Stimulated activated CD4-positive, alpha-beta T cell treated with anti-CD3 and anti-CD28 coated beads, TNF-alpha, amount 100 ng/mL, for 24 hours (primary cell): ENCODE measurements at regions not wholly inside any gene's neighbourhood (a gene's known extent, or its start where the extent isn't known, plus 50 kb on each side); places are given as distances from the start of the nearest gene placed in this dataset.

Experiments
- DNase-seq, 3 experiments: peaks; one replicate each; pipeline ENCODE4 v3.0.0-alpha.2; 2020; ENCODE audit warnings: low read depth in 3 of 3

- DNase-seq, result no peak
These were observed 502.7 kb downstream of the SOX2 start for GRCh38 chr3:182214416-182214815.

DNA sequence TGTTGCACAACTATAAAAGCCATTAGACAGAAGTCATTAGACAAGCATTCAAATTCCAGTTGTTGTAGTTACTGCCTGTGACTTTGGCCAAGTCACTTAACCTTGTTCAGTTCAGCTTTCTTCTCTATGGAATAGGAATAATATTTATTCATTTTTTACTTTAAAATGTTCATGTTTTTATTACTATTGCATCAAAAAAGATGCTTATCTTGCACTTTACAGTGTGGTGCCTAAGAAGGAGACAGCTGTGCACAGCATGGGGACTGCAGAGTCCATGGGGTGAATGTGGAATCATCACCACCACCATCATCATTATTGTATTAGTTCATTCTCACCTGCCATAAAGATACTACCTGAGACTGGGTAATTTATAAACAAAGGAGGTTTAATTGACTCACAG, 504.2 kb downstream of the SOX2 start:
- DNase-seq, result no peak

DNA sequence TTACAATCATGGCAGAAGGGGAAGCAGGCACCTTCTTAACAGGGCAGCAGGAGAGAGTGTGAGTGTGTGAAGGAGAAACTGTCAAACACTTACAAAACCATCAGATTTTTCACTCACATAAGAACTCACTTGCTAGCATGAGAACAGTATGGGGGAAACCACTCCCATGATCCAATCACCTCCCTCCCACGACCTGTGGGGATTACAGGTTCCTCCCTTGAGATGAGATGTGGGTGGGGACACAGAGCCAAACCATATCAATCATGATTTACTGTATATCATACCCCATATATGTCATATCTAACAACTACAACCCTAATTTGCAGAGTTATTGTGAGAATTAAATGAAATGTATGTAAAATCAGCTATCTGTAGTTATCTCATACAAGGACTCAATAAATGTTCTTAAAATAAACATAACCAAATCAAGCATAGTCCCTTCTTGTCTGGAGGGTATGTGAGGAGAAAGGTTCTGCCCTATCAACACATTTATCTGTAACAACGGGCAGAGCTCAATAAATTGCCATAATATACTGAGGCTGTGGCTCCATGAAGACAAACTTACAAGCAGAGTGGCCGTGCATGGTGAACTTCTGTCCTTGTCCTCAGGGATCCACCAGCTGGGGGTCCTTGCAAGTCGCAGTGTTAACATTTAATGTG, 504.7 kb downstream of the SOX2 start:
- no peak for DNase-seq

DNA sequence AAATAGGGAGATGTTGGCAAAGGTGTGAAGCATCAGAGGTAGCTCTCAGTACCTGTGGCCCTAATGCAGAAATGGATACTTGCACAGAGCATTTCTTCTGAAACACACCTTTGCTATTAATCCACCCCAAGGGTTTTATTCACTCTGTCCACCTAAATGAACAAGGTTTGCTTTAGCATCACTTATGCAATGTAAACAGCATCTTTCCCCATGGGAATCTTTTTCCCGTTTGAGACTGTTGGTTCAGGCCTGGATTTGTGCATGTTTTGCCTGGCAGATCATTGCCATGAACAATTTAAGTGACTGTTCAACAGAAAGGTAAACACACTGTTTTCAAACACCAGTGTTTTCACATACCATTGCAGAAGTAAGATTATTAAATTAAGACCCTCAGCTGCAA, 508.3 kb downstream of the SOX2 start:
- DNase-seq, result no peak

GRCh38 chr3:182220471-182220870, 508.7 kb downstream of the SOX2 start:
- no peak for DNase-seq

- DNase-seq, result no peak
These were observed 515.3 kb downstream of the SOX2 start for GRCh38 chr3:182226995-182227394.

DNA sequence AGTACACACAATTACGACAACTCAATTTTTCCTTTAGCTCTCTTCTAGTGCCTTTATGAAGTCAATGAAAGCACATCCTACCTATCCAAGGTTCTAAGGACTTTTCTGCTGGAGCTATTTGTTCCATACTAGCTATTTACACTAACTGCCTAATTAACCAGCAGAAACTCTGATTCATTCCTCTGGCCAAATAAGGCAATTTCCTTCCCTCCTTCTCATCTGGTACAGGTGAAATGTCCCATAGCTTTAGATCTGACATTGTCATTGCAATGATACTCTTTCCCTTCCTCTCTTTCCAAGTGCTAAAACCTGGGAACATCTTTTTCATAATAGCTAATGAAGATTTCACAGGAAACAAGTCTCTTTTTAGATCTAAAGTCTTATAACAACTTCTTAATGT, 521.7 kb downstream of the SOX2 start:
- no peak for DNase-seq

DNA sequence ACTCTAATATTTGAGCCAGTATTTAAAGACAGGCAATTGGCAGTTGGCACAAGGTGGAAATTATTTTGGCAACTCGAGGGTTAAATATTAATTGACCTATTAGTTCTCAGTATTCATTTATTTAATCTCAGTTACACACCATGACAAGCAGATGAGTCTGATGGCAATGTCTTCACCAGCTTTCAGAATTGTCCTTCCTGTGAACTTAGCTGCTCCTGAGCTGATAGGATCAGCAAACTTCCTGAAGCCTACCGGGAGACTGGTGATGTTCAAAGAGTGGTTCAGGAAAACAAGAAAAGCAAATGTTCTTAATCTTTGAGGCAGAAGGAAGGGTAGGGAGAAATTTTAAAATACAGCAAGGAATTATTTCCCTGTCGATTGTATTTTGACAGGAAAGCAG, 522.2 kb downstream of the SOX2 start:
- no peak for DNase-seq

- DNase-seq, result no peak
These were observed 523.2 kb downstream of the SOX2 start for GRCh38 chr3:182234881-182235280.

- DNase-seq, result no peak
These were observed 523.8 kb downstream of the SOX2 start for GRCh38 chr3:182235504-182235903.

DNA sequence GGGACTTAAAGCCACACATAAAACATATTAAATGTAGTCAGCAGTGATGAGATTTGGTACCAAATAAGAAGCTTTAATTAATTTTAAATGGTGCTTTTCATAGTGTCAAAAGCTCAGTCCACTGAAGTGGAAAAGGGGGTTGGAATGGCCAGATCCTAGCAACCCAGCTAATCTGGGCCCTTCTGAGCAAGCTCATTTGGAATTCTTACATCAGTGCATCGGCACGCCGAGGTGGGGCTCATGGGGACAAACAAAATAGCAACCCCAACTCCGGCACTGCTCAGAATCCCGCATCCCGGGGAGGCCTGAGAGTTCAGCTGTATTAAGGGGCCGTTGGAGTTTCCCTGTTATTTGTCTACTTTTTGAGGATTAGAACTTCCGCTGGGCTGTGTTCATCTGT, 526.4 kb downstream of the SOX2 start:
- DNase-seq, result no peak

DNA sequence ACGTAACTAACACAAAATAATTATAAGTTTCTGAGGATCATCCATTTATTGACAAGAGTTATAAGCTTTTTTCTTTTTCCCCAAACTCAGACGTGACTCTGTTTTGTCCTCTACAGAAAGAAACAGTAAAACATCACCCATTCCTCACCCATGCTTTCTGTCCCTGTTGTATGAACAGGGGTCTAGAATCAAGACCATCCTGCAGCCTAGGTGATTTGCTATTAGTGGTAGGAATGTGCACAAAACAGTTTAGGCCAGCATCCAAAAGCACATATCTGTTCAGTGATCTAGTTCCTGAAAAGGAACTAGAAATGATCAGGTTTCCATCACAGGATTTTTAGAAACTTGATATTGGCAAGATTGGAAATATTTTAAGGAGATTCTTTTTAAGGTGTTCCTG, 527.6 kb downstream of the SOX2 start:
- DNase-seq, result no peak

DNA sequence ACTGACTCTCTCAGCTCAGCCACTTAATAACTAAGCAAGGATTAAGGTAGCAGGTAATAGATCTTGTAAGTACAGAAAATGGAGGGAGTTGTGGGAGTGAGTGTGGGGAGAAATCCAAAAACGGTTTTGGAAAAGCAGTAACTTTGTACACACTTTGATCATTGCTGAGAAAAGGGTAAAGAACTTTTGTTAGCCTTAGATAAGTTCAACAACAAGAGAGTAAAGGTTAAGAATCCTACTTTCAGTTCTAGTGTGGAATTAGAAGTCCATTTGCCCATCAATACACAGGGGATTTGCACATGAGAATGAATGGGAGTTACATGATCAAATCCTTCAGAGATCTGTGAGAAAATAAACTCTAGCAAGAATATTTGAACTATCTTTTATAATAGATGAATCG, 528.7 kb downstream of the SOX2 start:
- no peak for DNase-seq

DNA sequence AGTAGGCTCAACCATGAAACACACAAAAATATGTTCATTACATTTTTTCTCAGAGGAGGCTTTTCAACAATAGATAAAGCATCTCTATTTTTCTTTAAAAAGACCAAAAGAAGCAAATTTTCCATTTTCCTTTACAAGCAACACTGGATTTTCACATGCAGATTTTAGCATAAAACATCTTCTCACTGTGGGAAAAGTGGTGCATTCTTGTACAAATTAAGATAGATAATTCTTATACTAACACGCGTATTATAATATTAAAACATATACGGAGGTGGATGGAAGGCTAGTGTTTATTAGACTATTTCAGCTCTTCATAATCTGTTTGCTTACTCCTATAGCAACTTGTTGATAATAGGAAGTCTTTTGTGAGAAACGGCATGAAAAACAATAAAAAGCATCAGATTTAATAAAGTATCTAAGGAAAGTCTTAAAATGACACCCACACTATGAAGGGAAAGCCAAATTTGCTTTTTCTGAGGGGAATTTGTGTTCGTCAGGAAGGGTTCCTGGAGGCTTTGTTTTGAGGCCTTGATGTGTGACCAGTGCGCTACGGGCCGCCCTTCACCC, 529.6 kb downstream of the SOX2 start:
- DNase-seq, result no peak

GRCh38 chr3:182241766-182242488, 530.2 kb downstream of the SOX2 start:
- DNase-seq, result no peak

DNA sequence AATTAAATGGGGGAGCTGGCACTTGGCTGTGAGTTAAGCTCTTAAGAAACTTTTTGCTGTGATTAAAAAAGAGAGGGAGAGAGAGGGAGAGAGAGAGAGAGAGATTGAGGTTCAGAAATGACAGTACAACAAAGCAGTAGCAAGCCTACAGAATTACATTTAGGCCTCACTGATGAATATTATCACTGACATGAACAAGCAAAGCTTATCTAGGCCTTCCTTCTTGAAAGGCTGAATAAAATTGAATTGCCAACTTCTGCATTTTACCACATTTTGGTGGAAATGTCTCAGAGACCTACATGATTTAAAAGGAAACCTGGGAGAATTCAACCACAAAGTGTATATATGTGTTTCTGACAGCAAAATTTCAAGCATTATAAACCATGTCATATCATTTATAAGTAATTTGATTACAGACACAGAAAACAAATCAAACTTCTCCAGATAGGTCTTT, 530.8 kb downstream of the SOX2 start:
- DNase-seq, result no peak

DNA sequence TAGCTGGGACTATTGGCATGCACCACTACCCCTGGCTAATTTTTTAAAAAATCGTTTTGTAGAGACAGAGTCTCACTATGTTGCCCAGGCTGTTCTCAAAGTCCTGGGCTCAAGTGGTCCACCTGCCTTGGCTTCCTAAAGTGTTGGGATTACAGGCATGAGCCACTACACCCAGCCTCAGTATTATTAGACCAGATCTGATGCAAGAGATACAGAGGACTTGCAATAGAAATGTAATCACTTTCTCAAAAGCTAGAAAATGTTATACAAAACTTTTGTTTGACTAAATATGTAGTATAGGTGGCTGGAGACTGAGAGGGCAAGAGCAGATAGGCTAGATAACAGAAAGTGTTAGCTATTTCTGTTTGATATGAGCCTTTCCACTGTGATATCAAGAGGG, 531.9 kb downstream of the SOX2 start:
- no peak for DNase-seq

GRCh38 chr3:182244222-182244971, 532.7 kb downstream of the SOX2 start:
- no peak for DNase-seq

- no peak for DNase-seq
These were observed 533.3 kb downstream of the SOX2 start for GRCh38 chr3:182245059-182245458.

DNA sequence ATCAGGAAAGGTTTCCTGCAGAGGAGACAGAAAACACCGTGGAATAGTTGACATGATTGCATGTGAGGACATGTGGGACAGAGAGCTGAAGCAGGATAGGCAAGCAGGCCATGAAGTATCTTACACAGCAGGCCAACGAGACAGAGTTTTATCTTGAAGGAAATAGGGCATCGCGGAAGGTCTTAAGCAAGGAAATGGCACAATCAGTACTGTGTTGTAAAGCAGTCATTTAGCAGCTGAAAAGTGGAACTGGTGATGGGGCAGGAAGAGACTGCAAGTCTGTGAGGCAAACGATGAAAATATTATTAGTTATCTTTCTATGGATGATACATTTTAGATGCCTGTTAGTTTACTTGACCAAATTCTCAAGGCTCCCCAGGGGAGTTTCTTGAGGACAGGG, 535.1 kb downstream of the SOX2 start:
- DNase-seq, result no peak

GRCh38 chr3:182248349-182248880, 536.7 kb downstream of the SOX2 start:
- no peak for DNase-seq

- DNase-seq, result no peak
These were observed 540.5 kb upstream of the ATP11B start for GRCh38 chr3:182252802-182253201.
